GM23338 (cell line): ENCODE measurements at regions not wholly inside any gene's neighbourhood (a gene's known extent, or its start where the extent isn't known, plus 50 kb on each side); places are given as distances from the start of the nearest gene placed in this dataset.

Experiments
- ATAC-seq: fragments of 200-7000 bp; cut with Tn5 transposase; 3 replicates; pipeline ENCODE4 v1.9.1; 2020
- DNase-seq: peaks from one replicate; pipeline ENCODE4 v3.0.0-alpha.2; 2015; ENCODE audit warnings: low spot score
- H2AFZ ChIP-seq: fragments of 200-600 bp; sonication (generic); 2 replicates; pipeline ENCODE4 v1.8.0; 2016; ENCODE audit warnings: antibody characterized with exemption, mild to moderate bottlenecking, moderate library complexity
- H3F3A ChIP-seq: fragments of 200-600 bp; sonication (generic); replicated peaks from 2 replicates; pipeline ENCODE4 v1.8.0; 2017; ENCODE audit warnings: antibody characterized with exemption, mixed run types, low read depth
- H3K27ac ChIP-seq: fragments of 200-600 bp; sonication (generic); 2 replicates; pipeline ENCODE4 v1.6.1; 2016; ENCODE audit warnings: low read depth
- H3K27me3 ChIP-seq: fragments of 200-600 bp; sonication (generic); 2 replicates; pipeline ENCODE4 v1.8.0; 2016; ENCODE audit warnings: mild to moderate bottlenecking, mixed run types, moderate library complexity; ENCODE audit not compliant: insufficient read depth
- H3K36me3 ChIP-seq: fragments of 200-600 bp; sonication (generic); 2 replicates; pipeline ENCODE4 v1.8.0; 2016; ENCODE audit warnings: mild to moderate bottlenecking; ENCODE audit not compliant: insufficient read depth
- H3K4me1 ChIP-seq: fragments of 200-600 bp; sonication (generic); 2 replicates; pipeline ENCODE4 v1.8.0; 2016; ENCODE audit warnings: mild to moderate bottlenecking, moderate library complexity; ENCODE audit not compliant: insufficient read depth
- H3K4me2 ChIP-seq: fragments of 200-600 bp; sonication (generic); 2 replicates; pipeline ENCODE4 v1.7.1; 2017; ENCODE audit warnings: mixed run types
- H3K4me3 ChIP-seq: fragments of 200-600 bp; sonication (generic); 2 replicates; pipeline ENCODE4 v1.6.1; 2016; ENCODE audit warnings: mixed run types
- H3K79me2 ChIP-seq: fragments of 200-600 bp; sonication (generic); replicated peaks from 2 replicates; pipeline ENCODE4 v1.8.0; 2017; ENCODE audit warnings: mild to moderate bottlenecking; ENCODE audit not compliant: insufficient read depth
- H3K9me2 ChIP-seq: fragments of 200-600 bp; sonication (generic); 2 replicates; pipeline ENCODE4 v1.8.0; 2017; ENCODE audit not compliant: insufficient read depth
- H4K20me1 ChIP-seq: fragments of 200-600 bp; sonication (generic); replicated peaks from 2 replicates; pipeline ENCODE4 v1.8.0; 2017; ENCODE audit warnings: mild to moderate bottlenecking; ENCODE audit not compliant: insufficient read depth
- H3K27ac Mint-ChIP-seq: 2 replicates; pipeline ENCODE4 v1.8.0; 2020; ENCODE audit warnings: inconsistent platforms, mild to moderate bottlenecking, moderate library complexity, mixed read lengths
- H3K27me3 Mint-ChIP-seq: 3 replicates; pipeline ENCODE4 v1.8.0; 2022; ENCODE audit warnings: low read depth, mild to moderate bottlenecking, moderate library complexity, mixed read lengths, inconsistent platforms; ENCODE audit not compliant: insufficient read depth, poor library complexity
- H3K36me3 Mint-ChIP-seq: 3 replicates; pipeline ENCODE4 v1.8.0; 2021; ENCODE audit warnings: low read depth, mild to moderate bottlenecking, inconsistent platforms, moderate library complexity, mixed read lengths
- H3K4me1 Mint-ChIP-seq: 3 replicates; pipeline ENCODE4 v1.8.0; 2020; ENCODE audit warnings: mild to moderate bottlenecking, inconsistent platforms, mixed read lengths
- H3K4me3 Mint-ChIP-seq: 3 replicates; pipeline ENCODE4 v1.8.0; 2021; ENCODE audit warnings: moderate library complexity, mild to moderate bottlenecking, inconsistent platforms, mixed read lengths
- H3K9me3 Mint-ChIP-seq: 3 replicates; pipeline ENCODE4 v1.8.0; 2020; ENCODE audit warnings: moderate library complexity, mild to moderate bottlenecking, inconsistent platforms, mixed read lengths
- CREB1 ChIP-seq: fragments of 250-450 bp; sonication (Bioruptor Pico); IDR thresholded peaks from 2 replicates; pipeline ENCODE4 v1.5.0; 2020; ENCODE audit warnings: low read depth, mild to moderate bottlenecking, moderate library complexity
- EZH2 ChIP-seq: fragments of 200-600 bp; sonication (generic); IDR thresholded peaks from one replicate; pipeline ENCODE4 v1.8.0; 2017; ENCODE audit warnings: antibody characterized with exemption, mild to moderate bottlenecking, low read depth; ENCODE audit not compliant: unreplicated experiment
- JUNB ChIP-seq: IDR thresholded peaks from one replicate; pipeline ENCODE4 v1.6.1; 2016; ENCODE audit warnings: antibody characterized with exemption; ENCODE audit not compliant: unreplicated experiment
- ZNF114 ChIP-seq: fragments of 250-450 bp; sonication (Bioruptor Pico); IDR thresholded peaks from 2 replicates; pipeline ENCODE4 v1.5.0; 2020; ENCODE audit warnings: mild to moderate bottlenecking, moderate library complexity
- ZNF331 ChIP-seq: fragments of 250-450 bp; sonication (Bioruptor Pico); IDR thresholded peaks from 2 replicates; pipeline ENCODE4 v1.5.0; 2020; ENCODE audit warnings: low read depth, mild to moderate bottlenecking, moderate library complexity
- TF ChIP-seq, protein P1 (sequence below): IDR thresholded peaks from one replicate; pipeline ENCODE4 v1.6.1; 2018; ENCODE audit warnings: antibody characterized with exemption; ENCODE audit not compliant: unreplicated experiment
- TF ChIP-seq, protein P2 (sequence below): fragments of 250-450 bp; sonication (Bioruptor Pico); IDR thresholded peaks from 2 replicates; pipeline ENCODE4 v1.5.0; 2020; ENCODE audit warnings: mild to moderate bottlenecking, moderate library complexity
- TF ChIP-seq, protein P3 (sequence below), 2 experiments: fragments of 200-600 bp in 1 of 2; sonication (generic) in 1 of 2; conservative IDR thresholded peaks; 2 replicates each; pipeline versions ENCODE4 v1.5.1 to v1.6.1; 2016 to 2017; ENCODE audit warnings: antibody characterized with exemption in 2 of 2, low read depth in 2 of 2, mild to moderate bottlenecking in 2 of 2, moderate library complexity in 1 of 2

- TF ChIP-seq, protein P1, sequence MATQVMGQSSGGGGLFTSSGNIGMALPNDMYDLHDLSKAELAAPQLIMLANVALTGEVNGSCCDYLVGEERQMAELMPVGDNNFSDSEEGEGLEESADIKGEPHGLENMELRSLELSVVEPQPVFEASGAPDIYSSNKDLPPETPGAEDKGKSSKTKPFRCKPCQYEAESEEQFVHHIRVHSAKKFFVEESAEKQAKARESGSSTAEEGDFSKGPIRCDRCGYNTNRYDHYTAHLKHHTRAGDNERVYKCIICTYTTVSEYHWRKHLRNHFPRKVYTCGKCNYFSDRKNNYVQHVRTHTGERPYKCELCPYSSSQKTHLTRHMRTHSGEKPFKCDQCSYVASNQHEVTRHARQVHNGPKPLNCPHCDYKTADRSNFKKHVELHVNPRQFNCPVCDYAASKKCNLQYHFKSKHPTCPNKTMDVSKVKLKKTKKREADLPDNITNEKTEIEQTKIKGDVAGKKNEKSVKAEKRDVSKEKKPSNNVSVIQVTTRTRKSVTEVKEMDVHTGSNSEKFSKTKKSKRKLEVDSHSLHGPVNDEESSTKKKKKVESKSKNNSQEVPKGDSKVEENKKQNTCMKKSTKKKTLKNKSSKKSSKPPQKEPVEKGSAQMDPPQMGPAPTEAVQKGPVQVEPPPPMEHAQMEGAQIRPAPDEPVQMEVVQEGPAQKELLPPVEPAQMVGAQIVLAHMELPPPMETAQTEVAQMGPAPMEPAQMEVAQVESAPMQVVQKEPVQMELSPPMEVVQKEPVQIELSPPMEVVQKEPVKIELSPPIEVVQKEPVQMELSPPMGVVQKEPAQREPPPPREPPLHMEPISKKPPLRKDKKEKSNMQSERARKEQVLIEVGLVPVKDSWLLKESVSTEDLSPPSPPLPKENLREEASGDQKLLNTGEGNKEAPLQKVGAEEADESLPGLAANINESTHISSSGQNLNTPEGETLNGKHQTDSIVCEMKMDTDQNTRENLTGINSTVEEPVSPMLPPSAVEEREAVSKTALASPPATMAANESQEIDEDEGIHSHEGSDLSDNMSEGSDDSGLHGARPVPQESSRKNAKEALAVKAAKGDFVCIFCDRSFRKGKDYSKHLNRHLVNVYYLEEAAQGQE, result no peak
Measured at GRCh38 chrX:97790850-97791249, 907.1 kb downstream of the RPA4 start (continued).

DNA sequence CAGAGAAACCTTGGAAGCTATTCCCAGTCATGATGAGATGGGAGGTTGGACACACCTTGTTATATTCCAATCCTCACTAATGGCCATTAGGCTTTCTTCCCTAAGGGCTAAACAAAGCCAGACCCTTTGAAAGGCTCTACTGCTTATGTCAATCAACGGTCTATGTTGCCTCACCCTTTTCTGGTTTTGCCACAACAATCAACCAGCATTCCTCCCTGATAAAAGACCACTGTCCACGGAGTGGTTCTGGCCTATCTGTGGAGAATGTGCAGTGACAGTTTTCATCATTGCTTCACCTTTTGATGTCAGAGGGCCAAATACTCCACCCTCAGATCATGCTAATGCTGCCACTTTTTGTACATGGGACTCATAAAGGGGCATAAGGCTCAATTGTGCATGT is 913.4 kb downstream of the RPA4 start:
- Histone ChIP-seq H3K4me2 (no peak overlapping the region), H4K20me1 (no peaks in the 10 kb centered on the region), H3K4me3 (no peak overlapping the region), H3K79me2 (no peaks in the 10 kb centered on the region), H3K27me3 (no peaks in the 10 kb centered on the region), H2AFZ (no peak overlapping the region), H3K27ac (no peak overlapping the region), H3K9me2 (no peaks in the 10 kb centered on the region), H3F3A (no peaks in the 10 kb centered on the region), H3K4me1 (no peaks in the 10 kb centered on the region), H3K36me3 (no peaks in the 10 kb centered on the region)
- H3K36me3 Mint-ChIP-seq, result no peaks in the 10 kb centered on the region
- H3K4me3 Mint-ChIP-seq, result no peak overlapping the region
- H3K27me3 Mint-ChIP-seq, result no peaks in the 10 kb centered on the region
- TF ChIP-seq CREB1, result no peak
- peaks cover 2% of the 10 kb centered on the region; the same call in 2 of the 3 replicates for H3K9me3 Mint-ChIP-seq
- DNase-seq, result no peak
- peaks cover 2% of the 10 kb centered on the region; the same call in 1 of the 3 replicates for H3K4me1 Mint-ChIP-seq
- ATAC-seq, result no peak
- no peak overlapping the region for H3K27ac Mint-ChIP-seq

GRCh38 chrX:97806238-97806637 is 922.5 kb downstream of the RPA4 start:
- Histone ChIP-seq H4K20me1 (no peaks in the 10 kb centered on the region), H3F3A (no peaks in the 10 kb centered on the region), H3K79me2 (no peaks in the 10 kb centered on the region), H3K4me3 (no peak overlapping the region), H3K4me1 (no peaks in the 10 kb centered on the region), H3K27ac (no peak overlapping the region), H3K9me2 (no peaks in the 10 kb centered on the region), H3K4me2 (no peak overlapping the region), H3K27me3 (no peaks in the 10 kb centered on the region), H2AFZ (no peak overlapping the region), H3K36me3 (no peaks in the 10 kb centered on the region)
- H3K36me3 Mint-ChIP-seq, result peaks cover 7% of the 10 kb centered on the region; the same call in 1 of the 3 replicates
- ATAC-seq (no peak), DNase-seq (no peak)
- TF ChIP-seq, protein P2, sequence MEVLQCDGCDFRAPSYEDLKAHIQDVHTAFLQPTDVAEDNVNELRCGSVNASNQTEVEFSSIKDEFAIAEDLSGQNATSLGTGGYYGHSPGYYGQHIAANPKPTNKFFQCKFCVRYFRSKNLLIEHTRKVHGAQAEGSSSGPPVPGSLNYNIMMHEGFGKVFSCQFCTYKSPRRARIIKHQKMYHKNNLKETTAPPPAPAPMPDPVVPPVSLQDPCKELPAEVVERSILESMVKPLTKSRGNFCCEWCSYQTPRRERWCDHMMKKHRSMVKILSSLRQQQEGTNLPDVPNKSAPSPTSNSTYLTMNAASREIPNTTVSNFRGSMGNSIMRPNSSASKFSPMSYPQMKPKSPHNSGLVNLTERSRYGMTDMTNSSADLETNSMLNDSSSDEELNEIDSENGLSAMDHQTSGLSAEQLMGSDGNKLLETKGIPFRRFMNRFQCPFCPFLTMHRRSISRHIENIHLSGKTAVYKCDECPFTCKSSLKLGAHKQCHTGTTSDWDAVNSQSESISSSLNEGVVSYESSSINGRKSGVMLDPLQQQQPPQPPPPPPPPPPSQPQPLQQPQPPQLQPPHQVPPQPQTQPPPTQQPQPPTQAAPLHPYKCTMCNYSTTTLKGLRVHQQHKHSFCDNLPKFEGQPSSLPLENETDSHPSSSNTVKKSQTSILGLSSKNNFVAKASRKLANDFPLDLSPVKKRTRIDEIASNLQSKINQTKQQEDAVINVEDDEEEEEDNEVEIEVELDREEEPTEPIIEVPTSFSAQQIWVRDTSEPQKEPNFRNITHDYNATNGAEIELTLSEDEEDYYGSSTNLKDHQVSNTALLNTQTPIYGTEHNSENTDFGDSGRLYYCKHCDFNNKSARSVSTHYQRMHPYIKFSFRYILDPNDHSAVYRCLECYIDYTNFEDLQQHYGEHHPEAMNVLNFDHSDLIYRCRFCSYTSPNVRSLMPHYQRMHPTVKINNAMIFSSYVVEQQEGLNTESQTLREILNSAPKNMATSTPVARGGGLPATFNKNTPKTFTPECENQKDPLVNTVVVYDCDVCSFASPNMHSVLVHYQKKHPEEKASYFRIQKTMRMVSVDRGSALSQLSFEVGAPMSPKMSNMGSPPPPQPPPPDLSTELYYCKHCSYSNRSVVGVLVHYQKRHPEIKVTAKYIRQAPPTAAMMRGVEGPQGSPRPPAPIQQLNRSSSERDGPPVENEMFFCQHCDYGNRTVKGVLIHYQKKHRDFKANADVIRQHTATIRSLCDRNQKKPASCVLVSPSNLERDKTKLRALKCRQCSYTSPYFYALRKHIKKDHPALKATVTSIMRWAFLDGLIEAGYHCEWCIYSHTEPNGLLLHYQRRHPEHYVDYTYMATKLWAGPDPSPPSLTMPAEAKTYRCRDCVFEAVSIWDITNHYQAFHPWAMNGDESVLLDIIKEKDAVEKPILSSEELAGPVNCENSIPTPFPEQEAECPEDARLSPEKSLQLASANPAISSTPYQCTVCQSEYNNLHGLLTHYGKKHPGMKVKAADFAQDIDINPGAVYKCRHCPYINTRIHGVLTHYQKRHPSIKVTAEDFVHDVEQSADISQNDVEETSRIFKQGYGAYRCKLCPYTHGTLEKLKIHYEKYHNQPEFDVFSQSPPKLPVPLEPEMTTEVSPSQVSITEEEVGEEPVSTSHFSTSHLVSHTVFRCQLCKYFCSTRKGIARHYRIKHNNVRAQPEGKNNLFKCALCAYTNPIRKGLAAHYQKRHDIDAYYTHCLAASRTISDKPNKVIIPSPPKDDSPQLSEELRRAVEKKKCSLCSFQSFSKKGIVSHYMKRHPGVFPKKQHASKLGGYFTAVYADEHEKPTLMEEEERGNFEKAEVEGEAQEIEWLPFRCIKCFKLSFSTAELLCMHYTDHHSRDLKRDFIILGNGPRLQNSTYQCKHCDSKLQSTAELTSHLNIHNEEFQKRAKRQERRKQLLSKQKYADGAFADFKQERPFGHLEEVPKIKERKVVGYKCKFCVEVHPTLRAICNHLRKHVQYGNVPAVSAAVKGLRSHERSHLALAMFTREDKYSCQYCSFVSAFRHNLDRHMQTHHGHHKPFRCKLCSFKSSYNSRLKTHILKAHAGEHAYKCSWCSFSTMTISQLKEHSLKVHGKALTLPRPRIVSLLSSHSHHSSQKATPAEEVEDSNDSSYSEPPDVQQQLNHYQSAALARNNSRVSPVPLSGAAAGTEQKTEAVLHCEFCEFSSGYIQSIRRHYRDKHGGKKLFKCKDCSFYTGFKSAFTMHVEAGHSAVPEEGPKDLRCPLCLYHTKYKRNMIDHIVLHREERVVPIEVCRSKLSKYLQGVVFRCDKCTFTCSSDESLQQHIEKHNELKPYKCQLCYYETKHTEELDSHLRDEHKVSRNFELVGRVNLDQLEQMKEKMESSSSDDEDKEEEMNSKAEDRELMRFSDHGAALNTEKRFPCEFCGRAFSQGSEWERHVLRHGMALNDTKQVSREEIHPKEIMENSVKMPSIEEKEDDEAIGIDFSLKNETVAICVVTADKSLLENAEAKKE, result no peak
- TF ChIP-seq, protein P3, sequence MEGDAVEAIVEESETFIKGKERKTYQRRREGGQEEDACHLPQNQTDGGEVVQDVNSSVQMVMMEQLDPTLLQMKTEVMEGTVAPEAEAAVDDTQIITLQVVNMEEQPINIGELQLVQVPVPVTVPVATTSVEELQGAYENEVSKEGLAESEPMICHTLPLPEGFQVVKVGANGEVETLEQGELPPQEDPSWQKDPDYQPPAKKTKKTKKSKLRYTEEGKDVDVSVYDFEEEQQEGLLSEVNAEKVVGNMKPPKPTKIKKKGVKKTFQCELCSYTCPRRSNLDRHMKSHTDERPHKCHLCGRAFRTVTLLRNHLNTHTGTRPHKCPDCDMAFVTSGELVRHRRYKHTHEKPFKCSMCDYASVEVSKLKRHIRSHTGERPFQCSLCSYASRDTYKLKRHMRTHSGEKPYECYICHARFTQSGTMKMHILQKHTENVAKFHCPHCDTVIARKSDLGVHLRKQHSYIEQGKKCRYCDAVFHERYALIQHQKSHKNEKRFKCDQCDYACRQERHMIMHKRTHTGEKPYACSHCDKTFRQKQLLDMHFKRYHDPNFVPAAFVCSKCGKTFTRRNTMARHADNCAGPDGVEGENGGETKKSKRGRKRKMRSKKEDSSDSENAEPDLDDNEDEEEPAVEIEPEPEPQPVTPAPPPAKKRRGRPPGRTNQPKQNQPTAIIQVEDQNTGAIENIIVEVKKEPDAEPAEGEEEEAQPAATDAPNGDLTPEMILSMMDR (conservative IDR thresholded peaks at IDR 0.05; ENCODE audit: low read depth in 2 of 2), result no peak
- TF ChIP-seq JUNB (no peak), EZH2 (no peak), ZNF114 (CRISPR knock-in tag) (no peak), ZNF331 (no peak)
- H3K27ac Mint-ChIP-seq, result no peak overlapping the region
- peaks cover 7% of the 10 kb centered on the region for H3K9me3 Mint-ChIP-seq
- no peak overlapping the region for H3K4me3 Mint-ChIP-seq
- no peaks in the 10 kb centered on the region for H3K4me1 Mint-ChIP-seq
- no peaks in the 10 kb centered on the region for H3K27me3 Mint-ChIP-seq
